Left ventricle myocardium inferior (tissue), 1 donor: ENCODE measurements at regions not wholly inside any gene's neighbourhood (a gene's known extent, or its start where the extent isn't known, plus 50 kb on each side); places are given as distances from the start of the nearest gene placed in this dataset.

ENCODE experiments used
- DNase-seq: peaks from one replicate; pipeline ENCODE4 v3.0.0-alpha.2; 2020
- H3K27ac ChIP-seq: fragments of 200-600 bp; replicated peaks from 2 replicates; pipeline ENCODE4 v1.8.0; 2021
- H3K27me3 ChIP-seq: fragments of 200-600 bp; 2 replicates; pipeline ENCODE4 v1.8.0; 2021; ENCODE audit warnings: low read depth
- H3K36me3 ChIP-seq: fragments of 200-600 bp; 2 replicates; pipeline ENCODE4 v1.8.0; 2021
- H3K4me1 ChIP-seq: fragments of 200-600 bp; 2 replicates; pipeline ENCODE4 v1.8.0; 2021
- H3K4me3 ChIP-seq: fragments of 200-600 bp; 2 replicates; pipeline ENCODE4 v1.8.0; 2021; ENCODE audit warnings: mild to moderate bottlenecking, moderate library complexity
- H3K9me3 ChIP-seq: fragments of 200-600 bp; replicated peaks from 2 replicates; pipeline ENCODE4 v1.8.0; 2021
- intact Hi-C: fragments of 100-400 bp; cut with micrococcal nuclease; formaldehyde crosslinking; loops from one replicate; pipeline ENCODE4 v1.11.0; 2022
- TF ChIP-seq, protein P1 (sequence below): fragments of 200-600 bp; IDR thresholded peaks from 2 replicates; pipeline ENCODE4 v1.8.0; 2021; ENCODE audit warnings: antibody characterized with exemption, mild to moderate bottlenecking, borderline replicate concordance
- donor health status: DM: no; HTN: yes; CAD: no; lungs with severe emphysema.

DNA sequence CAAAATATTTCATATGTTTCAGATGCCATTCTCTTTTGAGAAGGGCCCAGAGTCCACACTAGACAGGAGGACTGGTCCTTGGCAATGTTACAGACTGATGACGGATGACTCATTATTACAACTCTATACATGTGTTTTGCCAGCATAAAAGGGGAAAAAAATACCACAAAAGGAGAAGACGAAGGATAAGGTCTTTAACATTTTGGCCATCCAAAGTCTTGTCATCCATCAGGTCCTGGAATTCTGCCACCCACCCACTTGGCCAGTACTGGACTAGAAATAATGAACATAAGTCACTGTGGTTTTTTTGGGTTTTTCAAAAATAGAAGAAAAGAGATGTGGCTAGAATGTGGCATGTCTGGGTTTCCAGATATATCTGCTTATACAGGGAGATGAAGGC lies 57.7 kb upstream of the BDNF start:
- no peak overlapping the region for H3K27ac ChIP-seq
- no peaks in the 10 kb centered on the region for H3K27me3 ChIP-seq
- TF ChIP-seq, protein P1, sequence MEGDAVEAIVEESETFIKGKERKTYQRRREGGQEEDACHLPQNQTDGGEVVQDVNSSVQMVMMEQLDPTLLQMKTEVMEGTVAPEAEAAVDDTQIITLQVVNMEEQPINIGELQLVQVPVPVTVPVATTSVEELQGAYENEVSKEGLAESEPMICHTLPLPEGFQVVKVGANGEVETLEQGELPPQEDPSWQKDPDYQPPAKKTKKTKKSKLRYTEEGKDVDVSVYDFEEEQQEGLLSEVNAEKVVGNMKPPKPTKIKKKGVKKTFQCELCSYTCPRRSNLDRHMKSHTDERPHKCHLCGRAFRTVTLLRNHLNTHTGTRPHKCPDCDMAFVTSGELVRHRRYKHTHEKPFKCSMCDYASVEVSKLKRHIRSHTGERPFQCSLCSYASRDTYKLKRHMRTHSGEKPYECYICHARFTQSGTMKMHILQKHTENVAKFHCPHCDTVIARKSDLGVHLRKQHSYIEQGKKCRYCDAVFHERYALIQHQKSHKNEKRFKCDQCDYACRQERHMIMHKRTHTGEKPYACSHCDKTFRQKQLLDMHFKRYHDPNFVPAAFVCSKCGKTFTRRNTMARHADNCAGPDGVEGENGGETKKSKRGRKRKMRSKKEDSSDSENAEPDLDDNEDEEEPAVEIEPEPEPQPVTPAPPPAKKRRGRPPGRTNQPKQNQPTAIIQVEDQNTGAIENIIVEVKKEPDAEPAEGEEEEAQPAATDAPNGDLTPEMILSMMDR, result no peak
- H3K9me3 ChIP-seq, result no peaks in the 10 kb centered on the region
- DNase-seq, result no peak
- H3K36me3 ChIP-seq, result no peaks in the 10 kb centered on the region
- intact Hi-C loops, result no loop called here
- H3K4me1 ChIP-seq, result no peaks in the 10 kb centered on the region
- no peak overlapping the region for H3K4me3 ChIP-seq

GRCh38 chr11:27754035-27755017 lies 54.1 kb upstream of the BDNF start:
- Histone ChIP-seq H3K36me3 (no peaks in the 10 kb centered on the region), H3K27me3 (no peaks in the 10 kb centered on the region), H3K27ac (no peak overlapping the region), H3K4me3 (no peak overlapping the region), H3K4me1 (no peaks in the 10 kb centered on the region), H3K9me3 (no peaks in the 10 kb centered on the region)
- intact Hi-C loops, result no loop called here
- TF ChIP-seq, protein P1, result no peak
- DNase-seq, result no peak
